ENCODE measurements at regions not wholly inside any gene's neighbourhood (a gene's known extent, or its start where the extent isn't known, plus 50 kb on each side); places are given as distances from the start of the nearest gene placed in this dataset.

DNA sequence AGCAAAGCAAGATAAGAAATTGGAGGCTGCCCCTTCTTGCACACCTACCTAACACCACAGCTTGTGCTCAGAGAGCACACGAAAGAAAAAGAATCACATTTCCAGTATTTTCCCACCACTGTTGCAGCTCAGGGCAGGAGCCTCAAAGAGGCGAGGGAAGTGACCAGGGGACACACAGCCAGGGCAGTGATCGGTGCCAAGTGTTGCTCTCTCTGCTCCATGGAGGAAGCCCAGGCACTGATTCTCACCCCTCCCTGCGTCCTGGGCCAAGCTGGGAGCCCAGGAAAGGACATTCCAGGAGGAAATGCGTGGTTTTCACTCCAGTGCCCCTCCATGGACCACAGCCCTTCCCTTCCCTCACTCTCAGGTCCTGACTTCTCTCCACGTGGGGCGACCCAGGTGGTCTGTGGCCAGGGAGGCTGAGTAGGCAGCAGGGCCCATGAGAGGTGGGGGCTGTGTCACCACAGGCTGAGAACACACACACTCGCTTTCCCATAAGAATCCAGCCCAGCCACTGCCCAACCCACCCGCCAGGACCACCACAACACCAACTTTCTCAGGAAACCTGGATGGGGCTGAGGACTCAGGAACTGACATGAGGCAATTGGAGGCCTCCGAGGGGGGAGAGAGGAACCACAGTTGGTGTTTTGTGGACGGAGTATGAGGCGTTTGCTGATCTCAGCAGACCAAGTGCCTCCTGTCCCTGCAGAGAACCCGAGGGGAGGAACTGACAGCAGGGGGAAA is 81.7 kb upstream of the MAFB start:
- DNase-seq: no peak

DNA sequence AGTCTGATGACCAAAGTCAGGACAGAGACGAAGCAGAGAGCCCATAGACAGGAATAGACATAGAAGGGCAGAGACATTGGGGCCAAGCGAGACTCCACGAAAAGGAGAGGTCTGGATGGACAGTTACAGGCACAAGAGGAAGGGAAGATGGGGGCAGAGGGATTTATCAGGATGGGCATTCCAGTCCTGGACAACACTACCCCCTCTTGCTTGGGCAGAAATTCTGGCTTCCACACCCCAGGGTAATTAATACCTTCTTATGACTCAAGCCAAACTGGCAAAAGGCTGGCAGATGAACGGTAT is 82.2 kb upstream of the MAFB start:
- DNase-seq: no peak

DNA sequence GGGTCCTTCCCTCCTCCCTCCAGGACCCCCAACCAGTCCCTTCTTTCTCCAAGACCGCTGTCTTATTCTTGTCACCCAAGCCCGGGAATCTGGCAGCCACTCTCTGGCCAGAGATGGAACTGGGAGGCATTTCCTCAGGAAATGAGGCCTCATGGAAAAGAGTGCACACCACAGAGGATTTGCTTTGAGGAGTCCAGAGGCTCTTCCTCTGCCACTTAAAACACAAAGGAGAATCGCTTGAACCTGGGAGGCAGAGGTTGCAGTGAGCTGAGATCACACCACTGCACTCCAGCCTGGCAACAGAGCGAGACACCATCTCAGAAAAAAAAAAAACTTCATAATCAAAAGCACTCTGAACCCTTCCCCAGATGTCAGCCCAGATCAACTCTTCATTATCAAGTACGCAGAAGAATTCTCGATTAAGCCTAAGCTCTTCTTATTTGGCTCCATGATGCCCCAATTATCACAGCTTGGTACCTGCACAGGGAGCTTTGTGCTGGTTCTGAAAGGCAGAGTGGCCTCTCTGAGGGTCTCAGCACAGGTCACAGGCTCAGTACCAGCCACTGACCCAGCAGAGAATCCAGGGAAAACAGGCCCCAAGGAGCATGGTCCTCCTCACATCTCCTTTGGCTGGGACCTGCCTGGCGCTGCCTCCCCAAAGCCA is 82.9 kb upstream of the MAFB start:
- DNase-seq: no peak

DNA sequence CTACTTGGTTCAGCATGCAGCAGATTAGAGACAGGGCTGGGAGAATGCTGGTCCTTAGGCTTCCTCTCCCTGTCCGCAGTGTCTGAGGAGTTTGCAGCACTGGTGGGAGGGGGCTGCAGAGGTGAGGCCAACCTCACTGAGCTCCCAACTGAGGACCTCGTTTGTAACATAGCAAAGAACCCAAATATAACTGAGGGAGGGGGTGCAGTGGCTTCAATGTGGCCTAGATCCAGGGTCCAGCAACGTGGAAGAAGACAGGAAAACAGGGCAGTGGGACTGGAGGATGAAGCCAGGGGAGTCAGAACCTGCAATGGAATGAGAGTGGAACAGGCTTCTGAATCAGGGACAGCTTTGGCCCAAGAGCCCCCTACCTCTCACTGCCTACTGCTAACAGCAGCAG is 84.3 kb upstream of the MAFB start:
- DNase-seq: no peak

DNA sequence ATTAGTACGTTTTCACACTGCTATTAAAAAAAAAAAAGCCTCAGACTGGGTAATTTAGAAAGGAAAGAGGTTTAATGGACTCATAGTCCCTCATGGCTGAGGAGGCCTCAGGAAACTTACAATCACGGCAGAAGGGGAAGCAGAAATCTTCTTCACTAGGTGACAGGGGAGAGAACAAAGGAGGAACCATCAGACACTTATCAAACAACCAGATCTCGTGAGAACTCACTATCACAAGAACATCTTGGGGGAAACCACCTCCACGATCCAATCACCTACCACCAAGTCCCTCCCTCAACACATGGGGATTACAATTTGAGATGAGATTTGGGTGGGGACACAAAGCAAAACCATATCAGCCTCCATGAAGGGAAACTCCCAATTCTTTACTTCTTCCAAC is 85.2 kb upstream of the MAFB start:
- DNase-seq: no peak

DNA sequence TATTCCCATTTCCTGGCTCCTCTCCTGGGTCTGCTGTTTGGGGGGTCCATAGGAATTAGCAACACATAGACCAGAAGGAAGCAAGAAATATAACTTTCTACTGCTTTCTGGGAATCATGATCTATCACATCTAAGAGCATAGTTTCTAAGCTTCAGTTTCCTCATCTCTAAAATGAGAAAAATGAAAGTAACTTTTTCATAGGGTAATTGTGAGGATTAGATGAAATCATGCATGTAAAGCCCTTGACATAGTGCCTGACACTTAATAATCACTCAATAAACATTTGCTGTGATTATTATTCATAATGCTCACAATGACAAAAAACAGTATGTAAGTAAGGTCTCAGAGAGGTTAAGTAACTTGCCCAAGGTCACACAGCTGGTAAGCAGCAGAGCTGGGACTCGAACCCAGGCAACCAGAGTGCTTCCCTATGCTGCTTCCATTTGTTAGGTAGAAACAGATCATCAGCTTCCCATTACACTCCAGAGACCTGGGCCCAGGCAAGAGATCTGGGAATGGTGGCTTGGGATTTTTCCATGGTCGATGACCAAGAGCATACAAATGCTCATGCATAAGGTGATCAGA is 86.6 kb upstream of the MAFB start:
- no peak for DNase-seq

DNA sequence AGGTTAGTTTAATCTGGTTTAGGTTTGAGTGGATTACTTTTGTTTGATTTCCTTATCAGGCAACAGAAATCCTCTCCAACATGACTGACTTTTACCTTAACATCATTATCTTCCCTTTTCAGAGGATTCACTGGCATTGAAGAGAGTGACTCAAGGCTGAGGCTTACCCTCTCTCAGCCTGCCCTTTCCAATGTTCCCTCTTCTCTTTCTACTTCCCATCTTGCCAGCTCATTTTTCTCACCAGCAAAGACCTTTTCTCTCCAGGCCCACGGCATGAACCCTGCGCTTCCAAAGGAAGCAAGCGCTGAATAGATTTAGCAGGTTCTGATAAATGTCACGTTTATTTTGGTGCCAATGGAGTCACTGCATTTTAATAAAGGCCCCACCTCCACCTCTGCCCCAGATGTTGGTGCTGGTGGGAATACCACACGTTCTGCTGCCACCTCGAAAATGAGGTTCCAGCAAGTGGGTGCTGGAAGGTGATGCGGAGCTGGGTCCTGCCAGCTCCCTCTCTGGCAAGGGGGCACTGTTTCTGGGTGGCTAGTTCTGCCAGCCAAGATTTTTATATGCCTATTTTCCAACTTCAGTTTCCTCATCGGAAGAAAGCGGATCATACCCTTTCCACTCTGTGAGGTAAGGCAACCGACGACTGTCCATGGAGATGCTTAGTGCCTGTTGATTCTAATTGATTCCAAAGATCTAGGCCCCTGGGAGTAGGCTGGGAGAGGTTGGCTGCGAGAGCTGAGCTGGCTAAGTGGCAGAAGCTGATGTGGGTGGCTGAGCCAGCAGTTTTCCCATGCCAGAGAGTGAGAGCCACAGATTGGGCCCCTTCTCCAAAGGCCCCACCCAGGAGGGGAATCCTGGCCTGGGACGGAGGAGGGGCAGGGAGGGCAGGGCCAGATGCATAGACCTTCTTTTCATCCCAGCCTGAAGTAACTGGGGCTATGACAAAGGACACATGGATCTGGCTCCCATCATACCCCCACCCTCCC is 87.7 kb upstream of the MAFB start:
- DNase-seq: no peak

DNA sequence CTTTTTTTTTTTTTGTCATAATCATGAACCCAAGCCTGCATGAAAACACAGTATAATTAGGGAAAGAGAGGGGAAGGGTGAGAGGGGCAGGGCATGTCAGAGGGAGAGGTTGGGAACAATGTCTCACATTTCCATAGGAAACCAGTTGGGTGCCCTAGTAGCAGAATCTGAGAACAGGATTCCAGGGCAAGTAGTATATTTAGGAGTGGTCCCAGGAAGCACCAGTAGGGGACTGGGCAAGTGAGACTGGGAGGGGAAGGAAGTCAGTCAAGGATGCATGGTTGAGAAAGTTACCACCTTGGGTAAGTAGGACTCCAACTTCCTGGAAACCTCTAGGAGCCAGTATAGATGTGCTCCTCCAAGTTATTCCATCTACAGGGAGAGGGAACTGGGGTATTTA is 88.6 kb upstream of the MAFB start:
- no peak for DNase-seq

DNA sequence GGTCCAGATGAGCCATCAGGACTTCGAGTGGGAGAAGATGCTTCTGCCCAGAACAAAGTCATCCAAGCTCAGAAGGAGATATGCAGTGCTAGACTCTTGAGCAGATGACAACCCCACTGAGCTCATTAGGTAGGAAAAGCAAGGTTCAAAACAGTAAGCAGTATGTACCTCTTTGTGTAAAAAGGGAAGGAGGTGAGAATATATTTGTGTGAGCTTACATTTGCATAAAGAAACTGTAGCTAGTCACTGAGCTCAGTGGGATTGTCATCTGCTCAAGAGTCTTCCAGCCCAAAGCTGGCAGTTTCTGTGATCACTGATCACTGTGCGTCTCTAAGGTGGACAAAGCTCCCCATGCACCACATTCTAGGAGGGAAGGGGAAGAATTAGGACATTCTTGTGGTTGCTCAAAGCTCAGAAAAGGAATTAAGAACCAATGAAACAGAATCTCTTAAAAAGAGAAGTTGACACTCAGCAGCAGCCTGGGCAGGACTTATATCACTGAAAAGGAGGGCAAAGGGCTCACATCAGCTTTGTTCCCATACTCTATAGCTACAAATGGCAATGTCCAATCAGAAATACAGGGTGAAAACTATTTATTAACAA is 90.0 kb upstream of the MAFB start:
- DNase-seq: no peak

DNA sequence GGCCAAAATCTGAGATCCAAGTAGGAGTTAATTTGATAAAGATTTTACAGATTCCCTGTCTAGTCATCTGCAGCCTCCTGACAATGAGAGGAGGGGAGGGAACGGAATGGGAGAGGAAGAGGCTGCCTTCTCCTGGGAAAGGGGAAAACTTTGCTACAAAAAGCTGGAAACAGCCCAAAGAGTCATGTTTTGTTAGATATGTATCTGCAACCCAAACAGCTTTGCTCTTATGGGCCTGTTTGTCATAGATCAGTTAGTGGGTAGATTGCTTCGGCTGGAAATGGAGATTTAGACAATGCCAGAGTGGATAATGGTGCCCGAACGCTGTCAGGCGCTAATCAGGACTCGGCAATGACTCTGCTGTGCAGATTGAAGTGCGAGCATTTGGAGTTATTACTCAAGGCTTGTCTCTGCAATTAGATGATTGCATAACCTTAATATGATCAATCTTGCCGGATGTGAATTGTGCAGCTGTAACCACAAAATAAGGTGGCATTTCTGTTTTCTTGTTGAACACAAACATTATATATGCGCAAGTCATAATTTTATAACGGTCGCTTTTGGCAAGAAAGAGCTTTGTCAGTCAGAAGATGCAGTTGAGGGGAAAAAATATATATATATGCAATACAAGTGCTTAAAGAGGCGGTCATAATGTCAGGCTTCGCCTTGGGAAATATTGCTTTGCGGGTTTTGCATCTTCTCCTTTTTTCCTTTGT is 92.4 kb upstream of the MAFB start:
- no peak for DNase-seq

DNA sequence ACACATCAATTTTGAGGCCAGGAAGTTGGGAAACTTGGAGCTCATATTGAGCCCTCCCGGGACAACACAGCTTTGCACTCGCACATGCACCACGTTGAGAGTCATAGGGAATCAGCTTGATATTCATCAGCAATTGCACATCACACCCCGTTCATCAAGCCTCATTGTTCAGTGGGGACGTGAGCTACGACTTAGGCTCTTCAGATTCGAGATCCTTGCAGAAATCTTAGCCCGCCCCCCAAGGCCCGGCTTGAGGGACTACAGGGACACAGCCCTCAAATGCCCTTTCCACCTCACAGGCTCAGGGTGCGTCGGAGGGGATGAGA is 93.0 kb upstream of the MAFB start:
- DNase-seq: no peak

DNA sequence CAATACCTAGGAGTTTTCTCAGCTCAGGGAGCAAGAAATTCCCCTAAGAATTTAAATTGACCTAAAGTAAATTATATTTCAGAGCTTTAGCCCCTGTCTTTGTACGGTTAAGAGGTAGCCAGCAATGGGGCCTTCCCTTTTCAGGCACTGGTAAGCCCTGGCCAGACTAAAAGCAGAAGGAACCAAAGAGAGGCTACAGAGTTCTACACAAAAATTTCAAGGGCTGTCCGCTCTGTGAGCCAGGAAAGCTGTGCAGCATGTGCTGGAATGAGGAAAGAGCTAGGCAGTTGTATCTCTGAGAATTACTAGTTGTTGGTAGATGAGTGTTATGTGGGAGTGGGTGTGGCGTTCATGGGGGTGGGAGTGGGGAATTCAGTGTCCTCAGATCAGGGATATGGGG is 96.3 kb upstream of the MAFB start:
- DNase-seq: no peak

DNA sequence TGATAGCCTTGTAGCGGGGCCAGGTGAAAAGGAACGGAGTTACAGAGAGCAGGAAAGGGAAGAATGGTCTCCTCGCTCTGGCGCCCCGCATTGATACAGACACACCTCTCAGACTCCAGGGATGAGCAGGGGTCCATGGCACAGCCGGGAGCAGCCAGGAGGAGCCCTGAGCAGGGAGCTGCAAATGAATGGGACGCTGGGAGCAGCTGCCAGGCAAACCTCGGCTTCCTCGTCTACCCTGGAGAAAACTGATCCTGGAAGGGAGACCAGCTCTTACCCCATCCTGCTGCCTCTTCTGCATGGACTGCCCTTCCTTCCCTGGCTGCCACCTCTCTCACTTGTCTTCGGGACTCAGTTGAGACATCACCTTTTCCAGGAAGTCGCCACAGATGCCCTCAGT is 97.3 kb upstream of the MAFB start:
- DNase-seq: no peak

DNA sequence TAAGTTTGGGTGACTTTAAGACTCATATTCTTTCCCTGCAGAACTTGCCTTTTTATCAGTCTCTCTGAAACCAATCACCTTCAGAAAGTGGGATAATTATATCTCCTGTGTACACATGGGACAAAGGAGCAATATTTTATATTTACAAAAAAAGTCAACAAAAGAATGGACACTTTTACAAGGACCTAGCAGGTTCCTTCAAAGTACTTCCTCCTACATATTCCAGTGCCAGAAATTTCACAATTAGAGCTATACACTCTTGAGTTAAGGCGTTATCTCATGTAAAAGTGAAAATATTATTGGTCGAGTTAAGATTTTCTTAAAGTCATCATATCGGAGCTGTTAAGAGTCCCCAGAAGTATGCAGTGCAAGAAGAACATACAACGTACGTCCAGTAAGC is 98.9 kb upstream of the MAFB start:
- no peak for DNase-seq

DNA sequence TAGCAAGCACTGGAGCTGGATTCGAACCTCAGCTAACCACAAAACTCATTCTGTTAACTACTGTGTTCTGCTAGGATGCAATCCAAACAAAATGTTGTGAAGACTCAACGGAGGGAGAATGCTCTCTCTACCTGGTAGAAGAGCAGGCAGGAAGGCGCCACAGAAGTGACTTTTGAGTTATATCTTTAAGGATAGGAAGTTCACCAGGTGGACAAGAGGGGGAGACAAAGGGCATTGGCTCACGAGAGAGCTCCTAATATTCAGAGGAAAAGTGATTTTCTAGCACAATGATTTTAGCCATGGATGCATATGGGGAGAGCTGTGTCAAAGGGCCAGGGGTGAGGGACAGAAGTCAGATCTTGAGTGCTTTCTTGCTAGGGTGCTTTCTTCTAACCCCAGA is 108.4 kb upstream of the MAFB start:
- DNase-seq: no peak

DNA sequence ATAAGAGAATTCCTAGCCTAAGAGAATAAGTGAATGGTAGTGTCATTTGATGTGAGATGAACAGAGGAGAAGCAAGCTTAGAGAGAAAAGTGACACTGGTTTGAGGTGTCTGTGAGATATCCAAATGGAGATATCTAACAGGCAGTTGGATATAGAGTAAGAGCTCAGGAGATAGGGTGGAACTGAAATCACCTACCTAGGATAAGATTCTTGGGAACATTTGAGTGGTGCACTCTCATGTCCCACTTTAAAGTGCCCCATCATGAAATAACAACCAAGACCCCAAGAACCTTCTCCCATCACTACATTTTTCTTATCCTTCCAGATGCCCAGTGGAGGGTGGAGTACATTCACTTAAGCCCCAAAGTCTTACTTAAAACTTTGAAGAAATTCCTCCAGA is 109.0 kb upstream of the MAFB start:
- no peak for DNase-seq

DNA sequence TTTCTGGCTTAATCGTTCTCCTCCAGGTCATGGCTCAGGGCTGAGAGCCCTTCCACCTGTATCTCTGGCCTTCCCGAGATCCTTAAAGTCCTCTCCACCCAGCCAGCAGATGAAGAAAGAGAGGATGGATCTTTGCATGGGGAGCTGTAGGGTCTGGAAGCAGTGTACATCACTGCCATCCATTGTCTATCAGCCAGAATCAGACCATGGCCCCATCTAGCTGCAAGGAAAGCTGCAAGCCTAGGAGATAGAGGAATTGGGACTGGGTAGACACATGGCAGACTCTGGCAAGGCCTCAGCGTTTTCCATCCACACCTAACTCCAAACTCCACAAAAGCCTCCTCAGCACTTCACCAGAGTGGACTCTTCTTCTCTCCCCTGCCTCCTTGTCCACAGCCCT is 113.8 kb upstream of the MAFB start:
- DNase-seq: no peak

DNA sequence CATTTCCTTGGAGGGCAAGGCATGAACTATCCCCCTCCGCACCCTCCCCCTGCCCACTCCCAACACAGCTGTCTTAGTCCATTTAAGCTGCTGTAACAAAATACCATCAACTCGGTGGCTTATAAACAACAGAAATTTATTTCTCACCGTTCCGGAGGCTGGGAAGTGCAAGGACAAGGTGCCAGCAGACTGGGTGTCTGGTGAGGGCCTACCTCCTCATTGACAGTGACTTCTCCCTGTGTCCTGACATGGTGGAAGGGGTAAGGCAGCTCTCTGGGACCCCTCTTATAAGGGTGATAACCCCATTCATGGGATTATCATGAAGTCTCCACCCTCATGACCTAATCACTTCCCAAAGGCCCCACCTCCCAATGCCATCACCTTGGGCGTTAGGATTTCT is 114.3 kb upstream of the MAFB start:
- DNase-seq: no peak

DNA sequence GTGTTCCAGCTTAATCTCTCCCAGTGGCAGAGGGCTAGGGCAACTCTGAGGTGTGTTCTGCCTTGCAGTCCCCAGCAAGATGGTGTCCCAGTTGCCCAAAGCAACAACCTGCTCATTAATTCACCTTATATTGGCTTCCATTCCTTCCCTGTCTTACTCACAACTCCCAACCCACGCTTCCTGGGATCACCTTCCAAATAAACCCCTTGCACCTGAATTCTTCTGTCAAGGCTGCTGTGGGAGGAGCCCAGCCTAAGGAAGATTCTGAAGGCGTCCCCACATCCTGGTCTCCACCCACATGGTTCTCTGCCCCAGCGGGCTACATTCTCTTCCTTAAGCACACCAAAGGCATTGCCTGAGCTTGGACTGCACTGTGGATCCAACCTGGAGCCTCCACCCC is 116.6 kb upstream of the MAFB start:
- no peak for DNase-seq

DNA sequence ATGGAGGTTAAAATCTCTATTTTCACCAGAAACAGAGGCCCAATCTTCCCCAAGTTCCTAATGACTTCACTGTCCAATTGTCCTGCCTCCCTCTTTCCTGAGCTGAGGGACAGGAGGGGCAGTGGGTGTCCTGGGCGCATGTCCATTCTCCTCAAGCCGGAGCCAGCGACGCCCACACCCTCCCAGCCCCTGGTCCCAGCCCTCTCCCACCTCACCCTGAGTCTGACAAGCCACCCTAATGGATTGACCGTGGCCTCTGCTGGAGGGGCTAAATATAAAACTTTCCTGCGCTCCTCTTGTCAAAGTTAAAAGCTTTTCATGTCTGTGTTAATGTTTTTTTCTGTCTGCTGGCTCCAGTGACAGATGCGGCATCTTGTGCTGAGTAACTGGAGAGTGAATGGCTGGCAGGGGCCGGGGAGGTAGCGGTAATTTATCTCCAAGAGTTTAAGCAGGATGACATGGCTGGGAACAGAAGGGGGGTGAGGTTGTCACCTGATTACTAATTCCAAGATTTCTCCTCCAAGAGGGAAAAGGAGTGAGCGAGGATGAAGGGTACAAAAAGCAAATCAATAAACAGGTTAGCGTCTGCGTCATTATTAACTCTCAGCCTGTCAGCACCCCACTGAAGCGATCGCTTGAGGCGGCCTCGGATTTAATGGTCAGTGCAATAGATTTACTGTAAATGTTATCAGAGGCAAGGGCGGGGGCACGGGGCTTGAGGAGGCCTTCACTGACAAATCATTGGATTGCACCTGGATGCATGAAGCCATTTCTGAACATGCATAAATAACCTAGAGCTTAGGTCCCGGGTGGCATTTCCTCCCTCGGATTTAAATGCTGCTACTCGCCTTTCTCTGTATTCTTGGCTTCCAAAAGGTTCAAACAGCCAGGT is 118.1 kb upstream of the MAFB start:
- DNase-seq: no peak

DNA sequence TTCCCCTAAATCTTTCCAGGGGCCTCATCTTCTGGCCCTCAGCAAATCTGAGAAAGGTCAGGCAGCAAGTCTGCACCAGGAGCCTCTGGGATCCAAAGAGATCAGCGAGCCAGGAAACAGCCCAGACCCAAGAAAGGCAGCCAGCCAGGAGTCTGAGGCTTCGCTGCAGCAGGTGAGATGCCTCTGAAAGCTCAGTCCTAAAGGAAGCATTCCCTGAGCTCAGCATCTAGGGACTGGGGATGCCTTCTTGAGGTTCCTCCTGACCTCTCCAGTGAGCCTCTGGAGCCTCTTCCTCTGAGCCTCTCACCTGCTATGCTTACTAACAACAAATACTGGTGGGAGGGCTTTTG is 118.8 kb upstream of the MAFB start:
- no peak for DNase-seq

DNA sequence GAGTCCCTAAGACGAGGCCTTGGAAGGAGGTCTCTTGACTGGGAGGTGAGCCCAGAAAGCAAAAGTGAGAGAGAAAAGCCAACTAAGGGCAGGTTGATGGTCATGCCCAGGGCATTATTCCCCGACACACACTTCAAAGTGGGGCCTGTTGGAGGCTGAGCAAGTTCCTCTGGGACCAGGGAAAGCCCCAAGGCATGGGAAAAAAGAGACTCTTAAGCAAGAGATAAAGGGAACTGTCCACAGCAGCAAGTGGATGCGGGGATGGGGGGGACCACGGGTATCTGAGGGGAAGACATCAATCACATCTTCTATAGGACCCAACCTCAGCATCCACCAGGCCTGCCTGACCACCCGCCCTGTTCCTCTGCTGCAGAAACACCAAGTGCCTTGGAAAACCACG is 119.9 kb upstream of the MAFB start:
- no peak for DNase-seq

Measured in NCI-H510A (cell line).